KMS-11 (cell line): ENCODE measurements at regions not wholly inside any gene's neighbourhood (a gene's known extent, or its start where the extent isn't known, plus 50 kb on each side); places are given as distances from the start of the nearest gene placed in this dataset.

Experiments used
- H2AFZ ChIP-seq: fragments of 200-600 bp; sonication (generic); 2 replicates; pipeline ENCODE4 v1.6.1; 2016; ENCODE audit warnings: antibody characterized with exemption, mixed run types, low read depth
- H3K27ac ChIP-seq: fragments of 200-600 bp; sonication (generic); 2 replicates; pipeline ENCODE4 v1.6.1; 2016; ENCODE audit warnings: mild to moderate bottlenecking, mixed run types
- H3K27me3 ChIP-seq: fragments of 200-600 bp; sonication (generic); 2 replicates; pipeline ENCODE4 v1.6.1; 2017; ENCODE audit warnings: mild to moderate bottlenecking, low read depth, mixed run types, moderate library complexity; ENCODE audit not compliant: insufficient read depth
- H3K36me3 ChIP-seq: fragments of 200-600 bp; sonication (generic); 2 replicates; pipeline ENCODE4 v1.6.1; 2017; ENCODE audit warnings: mild to moderate bottlenecking, mixed run types; ENCODE audit not compliant: insufficient read depth
- H3K4me1 ChIP-seq: fragments of 200-600 bp; sonication (generic); 2 replicates; pipeline ENCODE4 v1.6.1; 2016; ENCODE audit warnings: mild to moderate bottlenecking, low read depth, mixed run types; ENCODE audit not compliant: poor library complexity, severe bottlenecking
- H3K4me2 ChIP-seq: fragments of 200-600 bp; sonication (generic); 2 replicates; pipeline ENCODE4 v1.7.0; 2016; ENCODE audit warnings: mild to moderate bottlenecking, mixed run types
- H3K4me3 ChIP-seq: fragments of 200-600 bp; sonication (generic); IDR thresholded peaks from 2 replicates; pipeline ENCODE4 v1.6.1; 2017; ENCODE audit warnings: low read depth, low read length, mixed read lengths; ENCODE audit not compliant: insufficient read depth
- H3K79me2 ChIP-seq: fragments of 200-600 bp; sonication (generic); 2 replicates; pipeline ENCODE4 v1.6.1; 2016; ENCODE audit warnings: low read depth, mixed run types; ENCODE audit not compliant: insufficient read depth
- H3K9ac ChIP-seq: fragments of 200-600 bp; sonication (generic); 2 replicates; pipeline ENCODE4 v1.6.1; 2016; ENCODE audit warnings: mild to moderate bottlenecking, mixed run types
- H4K20me1 ChIP-seq: fragments of 200-600 bp; sonication (generic); 2 replicates; pipeline ENCODE4 v1.6.1; 2016; ENCODE audit warnings: mild to moderate bottlenecking, mixed run types; ENCODE audit not compliant: insufficient read depth
- TF ChIP-seq, protein P1 (sequence below): fragments of 200-600 bp; sonication (generic); conservative IDR thresholded peaks from 2 replicates; pipeline ENCODE4 v1.6.1; 2017; ENCODE audit warnings: low read depth, mild to moderate bottlenecking, antibody characterized with exemption, low read length, moderate library complexity, mixed read lengths

DNA sequence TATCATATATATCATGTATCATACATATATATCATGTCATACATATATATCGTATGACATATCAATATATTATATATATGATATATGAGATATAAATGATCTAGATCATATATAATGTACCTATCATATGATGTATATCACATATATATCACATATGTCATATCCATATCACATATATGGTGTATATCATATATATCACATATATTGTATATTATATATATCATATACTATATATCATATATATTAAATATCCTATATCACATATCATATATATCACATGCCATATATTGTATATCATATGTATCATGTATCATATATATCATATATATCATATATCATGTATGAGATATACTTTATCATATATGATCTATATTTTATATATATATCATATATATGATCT lies 355.9 kb upstream of the RBFOX1 start:
- Histone ChIP-seq H2AFZ (no peak overlapping the region), H3K36me3 (no peaks in the 10 kb centered on the region), H3K27me3 (no peaks in the 10 kb centered on the region), H3K79me2 (no peaks in the 10 kb centered on the region), H3K27ac (no peak overlapping the region), H3K4me3 (no peak overlapping the region), H3K4me2 (no peak overlapping the region), H3K4me1 (no peaks in the 10 kb centered on the region), H3K9ac (no peak overlapping the region), H4K20me1 (no peaks in the 10 kb centered on the region)
- TF ChIP-seq, protein P1, sequence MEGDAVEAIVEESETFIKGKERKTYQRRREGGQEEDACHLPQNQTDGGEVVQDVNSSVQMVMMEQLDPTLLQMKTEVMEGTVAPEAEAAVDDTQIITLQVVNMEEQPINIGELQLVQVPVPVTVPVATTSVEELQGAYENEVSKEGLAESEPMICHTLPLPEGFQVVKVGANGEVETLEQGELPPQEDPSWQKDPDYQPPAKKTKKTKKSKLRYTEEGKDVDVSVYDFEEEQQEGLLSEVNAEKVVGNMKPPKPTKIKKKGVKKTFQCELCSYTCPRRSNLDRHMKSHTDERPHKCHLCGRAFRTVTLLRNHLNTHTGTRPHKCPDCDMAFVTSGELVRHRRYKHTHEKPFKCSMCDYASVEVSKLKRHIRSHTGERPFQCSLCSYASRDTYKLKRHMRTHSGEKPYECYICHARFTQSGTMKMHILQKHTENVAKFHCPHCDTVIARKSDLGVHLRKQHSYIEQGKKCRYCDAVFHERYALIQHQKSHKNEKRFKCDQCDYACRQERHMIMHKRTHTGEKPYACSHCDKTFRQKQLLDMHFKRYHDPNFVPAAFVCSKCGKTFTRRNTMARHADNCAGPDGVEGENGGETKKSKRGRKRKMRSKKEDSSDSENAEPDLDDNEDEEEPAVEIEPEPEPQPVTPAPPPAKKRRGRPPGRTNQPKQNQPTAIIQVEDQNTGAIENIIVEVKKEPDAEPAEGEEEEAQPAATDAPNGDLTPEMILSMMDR, result no peak

DNA sequence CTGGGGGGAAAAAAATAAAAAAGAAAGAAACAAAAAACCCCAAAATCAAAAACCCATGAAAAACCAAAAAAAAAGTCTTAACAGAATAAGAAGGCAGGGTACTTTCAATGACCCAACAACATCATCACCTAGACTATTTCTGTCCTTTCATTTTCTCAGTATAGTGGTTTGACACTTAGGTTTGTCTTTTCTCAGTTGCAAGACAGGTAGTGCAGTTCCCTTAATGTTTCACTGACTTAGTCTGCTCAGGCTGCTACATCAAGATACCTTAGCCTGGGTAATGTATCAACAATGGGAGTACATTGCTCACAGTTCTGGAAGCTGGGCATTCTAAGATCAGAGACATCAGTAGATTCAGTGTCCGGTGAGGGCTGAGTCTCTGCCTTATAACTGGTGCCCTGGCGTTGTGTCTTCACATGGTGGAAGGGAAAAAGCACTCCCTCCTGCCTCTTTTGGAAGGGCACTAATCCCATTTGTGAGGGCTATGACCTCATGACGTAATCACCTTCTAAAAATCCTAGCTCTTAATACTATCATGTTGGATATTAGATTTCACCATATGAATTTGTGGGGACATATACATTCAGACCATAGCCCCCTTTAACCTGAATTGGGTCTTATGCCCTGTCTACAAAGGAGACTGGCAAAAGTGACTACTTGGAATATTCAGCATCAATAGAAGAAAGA lies 362.3 kb upstream of the RBFOX1 start:
- Histone ChIP-seq H3K79me2 (no peaks in the 10 kb centered on the region), H3K36me3 (no peaks in the 10 kb centered on the region), H3K4me3 (no peak overlapping the region), H2AFZ (no peak overlapping the region), H3K27me3 (no peaks in the 10 kb centered on the region), H3K4me1 (no peaks in the 10 kb centered on the region), H3K9ac (no peak overlapping the region), H4K20me1 (no peaks in the 10 kb centered on the region), H3K4me2 (no peak overlapping the region), H3K27ac (no peak overlapping the region)
- TF ChIP-seq, protein P1, result no peak

DNA sequence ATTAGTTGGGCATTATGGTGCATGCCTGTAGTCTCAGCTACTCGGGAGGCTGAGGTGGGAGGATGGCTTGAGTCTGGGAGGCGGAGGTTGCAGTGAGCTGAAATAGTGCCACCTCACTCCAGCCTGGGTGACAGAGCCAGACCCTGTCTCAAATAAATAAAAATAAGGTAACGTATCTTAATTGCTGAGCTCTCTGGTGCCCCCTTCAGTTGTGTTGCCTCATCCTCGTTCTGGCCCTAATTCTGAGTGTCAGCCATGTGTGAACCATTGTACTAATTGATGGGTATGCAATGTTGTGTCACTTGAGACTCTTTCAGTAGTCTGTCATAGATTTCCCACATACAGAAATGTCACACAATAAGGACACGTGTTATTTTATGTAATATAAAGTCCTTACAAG lies 363.1 kb upstream of the RBFOX1 start:
- Histone ChIP-seq H3K4me3 (no peak overlapping the region), H2AFZ (no peak overlapping the region), H4K20me1 (no peaks in the 10 kb centered on the region), H3K4me2 (no peak overlapping the region), H3K79me2 (no peaks in the 10 kb centered on the region), H3K36me3 (no peaks in the 10 kb centered on the region), H3K9ac (no peak overlapping the region), H3K27me3 (no peaks in the 10 kb centered on the region), H3K27ac (no peak overlapping the region), H3K4me1 (no peaks in the 10 kb centered on the region)
- TF ChIP-seq, protein P1, result no peak

DNA sequence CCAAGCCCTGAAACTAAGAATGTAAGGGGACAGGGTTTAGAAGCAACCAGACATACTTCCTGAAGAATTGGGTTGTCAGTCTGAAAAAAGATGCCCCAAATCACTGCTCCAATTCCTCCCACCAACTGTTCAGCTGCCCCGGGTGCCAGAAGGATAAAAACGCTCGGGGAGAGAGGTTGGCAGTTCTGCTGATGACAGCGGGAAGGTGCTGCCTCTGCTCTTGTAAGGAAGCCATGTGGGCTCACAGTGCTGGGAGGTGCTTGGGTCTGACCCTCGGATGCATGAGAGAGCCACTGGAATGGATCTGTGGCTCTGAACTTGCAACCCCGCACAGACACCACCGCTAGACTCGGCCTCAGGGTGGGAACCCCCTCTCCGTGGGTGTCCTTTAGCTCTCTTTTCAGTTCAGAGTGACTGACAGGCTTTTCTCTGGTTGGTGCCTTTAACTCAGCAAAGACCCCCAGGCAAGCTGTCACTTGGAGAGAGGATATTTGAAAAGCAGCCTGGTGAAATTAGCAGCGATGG lies 364.8 kb upstream of the RBFOX1 start:
- Histone ChIP-seq H3K27ac (no peak overlapping the region), H3K79me2 (no peaks in the 10 kb centered on the region), H3K9ac (no peak overlapping the region), H3K4me2 (no peak overlapping the region), H3K4me3 (no peak overlapping the region), H3K27me3 (no peaks in the 10 kb centered on the region), H2AFZ (no peak overlapping the region), H3K36me3 (no peaks in the 10 kb centered on the region), H4K20me1 (no peaks in the 10 kb centered on the region), H3K4me1 (no peaks in the 10 kb centered on the region)
- TF ChIP-seq, protein P1, result no peak
